Stomach (tissue), 4 donors: ENCODE measurements at regions not wholly inside any gene's neighbourhood (a gene's known extent, or its start where the extent isn't known, plus 50 kb on each side); places are given as distances from the start of the nearest gene placed in this dataset.

Experiments used
- EP300 ChIP-seq: sonication (generic); formaldehyde crosslinking; IDR thresholded peaks from one replicate; pipeline ENCODE4 v1.6.1; 2017; ENCODE audit warnings: antibody characterized with exemption
- POLR2A ChIP-seq, 4 donors: fragments of 450-650 bp; IDR thresholded peaks; one replicate each; pipeline ENCODE4 v1.6.1; 2016; ENCODE audit warnings: antibody characterized with exemption in 4 of 4, control low read depth in 2 of 4, mild to moderate bottlenecking in 1 of 4, moderate library complexity in 1 of 4

DNA sequence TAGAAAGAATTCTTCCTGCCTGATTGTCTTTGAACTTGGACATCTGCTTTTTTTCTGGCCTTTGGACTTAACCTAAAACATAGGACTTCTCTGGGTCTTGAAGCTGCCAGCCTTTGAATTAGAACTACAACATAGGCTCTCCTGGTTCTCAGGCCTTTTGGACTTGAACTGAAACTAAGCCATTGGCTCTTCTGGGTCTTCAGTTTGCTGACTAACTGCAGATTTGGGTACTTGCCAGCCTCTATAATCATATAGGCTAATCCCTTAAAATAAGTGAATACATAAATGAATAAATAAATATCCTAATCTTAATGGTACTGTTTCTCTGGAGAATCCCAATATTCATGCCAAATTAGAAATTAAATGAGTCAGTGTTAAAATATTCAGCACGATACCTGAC, 473.4 kb upstream of the PAPPA start:
- no peak for TF ChIP-seq POLR2A (IDR thresholded peaks at IDR 0.05)
- no peak for TF ChIP-seq EP300
